Caki2 (cell line): ENCODE measurements at regions not wholly inside any gene's neighbourhood (a gene's known extent, or its start where the extent isn't known, plus 50 kb on each side); places are given as distances from the start of the nearest gene placed in this dataset.

Experiments used
- DNase-seq: peaks from one replicate; pipeline ENCODE4 v3.0.0-alpha.2; 2015; ENCODE audit warnings: low read depth
- in situ Hi-C: cut with HindIII; loops from 2 replicates; pipeline ENCODE4 v1.10.0; 2016; ENCODE audit warnings: low sequenced_read_pairs, low pct_unique_long_range_greater_than_20kb, mixed read lengths

DNA sequence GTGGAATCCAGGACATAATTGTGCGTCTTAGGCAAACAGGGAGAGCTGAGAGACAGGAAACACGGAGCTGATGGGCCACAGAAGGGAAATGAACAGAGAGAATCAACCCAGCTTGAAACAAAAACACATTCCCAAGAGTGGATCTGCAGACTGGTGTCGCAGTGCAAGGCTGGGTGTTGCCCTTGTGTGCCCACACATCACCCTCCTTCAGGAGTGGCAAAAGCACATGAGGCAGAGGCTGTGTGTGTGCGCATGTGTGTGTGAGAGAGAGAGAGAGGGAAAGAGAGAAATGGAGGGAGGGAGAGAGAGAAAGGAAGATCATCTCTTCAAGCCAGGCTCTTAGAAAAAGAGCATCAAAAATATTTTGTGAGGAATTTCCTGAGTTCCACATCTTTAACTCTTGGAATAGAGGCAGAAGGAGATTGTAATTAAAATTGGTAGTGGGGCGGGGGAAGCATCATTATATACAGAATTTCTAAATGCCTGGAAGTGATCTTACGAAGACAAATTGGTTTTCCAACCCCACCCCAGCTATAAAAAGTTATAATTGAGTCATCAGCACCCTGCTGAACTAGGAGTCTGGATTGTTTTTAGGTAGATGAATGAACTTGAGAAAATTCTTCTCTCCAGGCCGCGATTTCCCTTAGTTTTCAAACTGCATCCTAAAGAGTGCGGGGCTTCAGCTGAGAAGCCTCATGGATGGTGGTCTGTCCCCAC, 480.7 kb downstream of the NPHP4 start:
- in situ Hi-C loops = no loop called here
- no peak for DNase-seq

DNA sequence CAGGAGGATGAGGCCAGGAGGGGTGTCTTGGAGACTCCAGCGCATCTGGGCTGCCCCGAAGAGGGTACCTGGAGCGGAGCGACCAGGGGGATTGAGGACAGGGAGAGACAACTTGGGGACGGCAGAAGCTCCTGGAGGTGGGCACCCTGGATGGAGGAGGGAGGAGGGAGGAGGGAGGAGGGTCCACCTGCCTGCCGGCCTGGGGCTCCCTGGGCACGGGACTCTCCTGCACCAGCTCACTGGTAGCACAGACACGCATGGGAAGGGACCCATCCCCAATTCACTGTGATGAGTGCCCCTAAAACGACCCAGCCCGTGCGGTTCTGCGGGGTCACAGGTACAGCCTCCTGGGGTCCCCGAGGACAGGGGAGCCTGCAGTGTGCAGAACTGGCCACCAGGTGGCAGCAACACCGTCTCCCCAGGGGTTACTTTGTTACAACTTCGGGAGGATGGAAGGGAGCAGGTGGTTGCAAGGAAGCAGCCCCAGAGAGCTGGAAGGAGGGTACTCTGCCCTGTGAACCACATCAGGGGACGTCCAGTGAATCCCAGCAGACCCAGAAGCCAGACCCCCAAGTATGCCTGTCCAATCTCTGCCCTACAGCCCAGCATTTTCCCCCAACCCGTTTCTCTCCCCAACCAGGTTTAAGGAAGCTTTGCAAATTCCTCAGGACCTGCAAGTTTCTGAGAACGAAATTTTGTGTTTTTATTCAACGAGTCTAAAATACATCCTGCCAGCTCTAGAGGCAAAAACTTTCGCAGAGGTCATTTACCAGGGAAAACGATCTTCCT, 482.4 kb downstream of the NPHP4 start:
- no peak for DNase-seq
- in situ Hi-C loops = no loop called here

DNA sequence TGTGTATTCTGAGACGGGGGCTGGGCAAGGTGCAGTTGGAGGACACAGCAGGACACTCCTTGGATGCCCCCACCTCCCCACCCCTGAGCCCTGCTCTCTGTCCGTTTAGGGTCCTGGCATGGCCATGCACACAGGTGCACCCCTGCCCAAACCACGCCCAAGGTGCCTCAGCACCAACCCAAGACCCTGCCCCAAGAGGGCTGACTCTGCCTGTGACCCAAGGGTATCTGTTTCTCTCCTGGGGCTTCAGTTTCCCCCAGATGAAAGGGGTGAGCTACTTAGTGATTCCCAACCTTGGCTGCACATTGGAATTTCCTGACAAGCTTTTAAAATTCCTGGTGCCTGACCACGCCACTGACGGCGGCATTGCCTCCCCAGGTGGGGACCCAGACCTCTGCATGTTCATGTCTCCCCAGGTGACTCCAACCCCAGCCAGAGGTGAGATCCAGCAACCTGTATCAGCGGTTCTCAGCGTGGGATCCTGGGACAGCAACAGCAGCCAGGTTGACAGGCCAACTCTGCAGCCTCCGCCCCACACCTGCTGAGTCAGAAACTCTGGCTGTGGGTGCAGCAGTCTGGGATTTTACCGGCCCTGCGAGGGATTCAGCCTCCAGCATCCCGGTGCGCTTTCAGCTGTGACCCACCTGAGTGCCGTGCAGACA, 483.4 kb downstream of the NPHP4 start:
- in situ Hi-C loops = no loop called here

DNA sequence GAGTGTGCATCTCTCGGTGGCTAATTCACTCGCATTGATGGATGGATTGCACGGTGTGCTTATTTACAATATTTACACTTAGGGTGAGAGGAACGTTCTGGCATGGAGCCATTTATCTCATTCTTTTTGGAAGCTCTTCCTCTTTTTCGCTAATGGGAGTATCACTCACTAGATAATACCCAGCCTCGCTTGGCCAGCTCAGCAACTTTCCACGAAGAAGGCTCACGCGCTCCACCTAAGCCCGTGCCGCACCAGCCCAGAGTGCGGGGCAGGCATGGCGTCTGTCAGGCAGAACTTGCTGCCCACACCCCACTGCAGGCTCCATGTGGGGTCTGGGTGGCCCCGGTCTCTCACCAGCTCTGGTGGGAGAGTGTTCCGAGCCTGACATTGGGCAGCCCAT, 484.9 kb downstream of the NPHP4 start:
- DNase-seq = no peak
- in situ Hi-C loops = no loop called here

More for the DNA sequence above, 483.4 kb downstream of the NPHP4 start:
- no peak for DNase-seq

DNA sequence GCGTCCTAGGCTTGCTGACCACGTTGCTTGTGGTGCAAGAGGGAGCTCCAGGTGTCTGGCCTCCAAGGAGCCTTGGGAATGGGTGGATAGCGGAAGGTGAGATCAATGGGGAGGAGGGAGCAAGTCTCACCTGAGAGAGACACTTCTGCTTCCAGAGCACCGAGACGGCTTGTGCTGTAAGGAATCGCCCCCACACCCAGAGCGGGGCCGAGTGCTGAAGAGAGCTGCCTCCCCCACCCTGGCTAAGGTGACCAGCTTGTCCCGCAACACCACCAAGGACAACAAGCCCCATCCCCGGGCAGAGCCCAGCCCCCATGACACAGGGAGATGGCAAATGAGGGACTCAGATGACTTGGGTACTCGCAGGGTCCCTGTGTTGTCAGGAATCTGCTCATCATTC, 485.6 kb downstream of the NPHP4 start:
- in situ Hi-C loops = no loop called here
- no peak for DNase-seq

DNA sequence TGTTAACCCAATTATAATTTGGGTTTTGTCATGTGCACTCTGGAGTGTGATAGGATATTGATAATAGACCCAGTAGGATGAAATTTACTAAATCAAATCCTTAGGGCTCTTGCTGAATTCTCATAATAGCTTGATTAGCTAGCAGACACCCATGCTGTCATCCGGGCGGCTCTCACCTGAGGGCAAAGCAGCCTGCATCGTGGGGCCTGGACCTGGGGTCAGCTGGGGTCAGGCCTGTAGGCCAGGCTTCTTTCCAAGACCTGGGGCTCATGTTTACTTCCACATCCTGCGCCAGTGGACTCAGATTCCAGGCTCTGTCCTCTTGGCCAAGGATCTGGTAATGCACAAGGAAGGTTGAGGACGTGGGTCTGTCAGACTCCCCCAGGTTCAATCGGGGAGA, 486.3 kb downstream of the NPHP4 start:
- DNase-seq = no peak
- in situ Hi-C loops = no loop called here

DNA sequence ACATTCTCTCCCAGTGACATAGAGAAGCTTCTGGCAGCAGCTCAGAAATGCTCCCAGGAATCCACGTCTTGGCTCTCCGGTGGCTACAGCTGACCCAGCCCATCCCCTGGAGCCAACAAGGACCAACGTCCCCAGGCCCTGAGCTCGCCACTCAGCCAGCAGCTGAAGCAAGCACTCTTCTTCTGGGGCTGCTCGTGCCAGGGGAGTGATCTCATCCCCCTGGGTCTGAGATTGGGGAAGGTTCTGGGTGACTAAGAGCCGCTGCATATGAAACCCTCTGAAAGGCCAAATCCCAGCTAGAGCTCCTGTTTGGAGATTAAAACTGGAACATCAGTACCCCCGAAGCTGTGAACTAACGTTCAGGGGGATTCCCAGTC, 487.9 kb downstream of the NPHP4 start:
- in situ Hi-C loops = no loop called here
- DNase-seq = no peak

DNA sequence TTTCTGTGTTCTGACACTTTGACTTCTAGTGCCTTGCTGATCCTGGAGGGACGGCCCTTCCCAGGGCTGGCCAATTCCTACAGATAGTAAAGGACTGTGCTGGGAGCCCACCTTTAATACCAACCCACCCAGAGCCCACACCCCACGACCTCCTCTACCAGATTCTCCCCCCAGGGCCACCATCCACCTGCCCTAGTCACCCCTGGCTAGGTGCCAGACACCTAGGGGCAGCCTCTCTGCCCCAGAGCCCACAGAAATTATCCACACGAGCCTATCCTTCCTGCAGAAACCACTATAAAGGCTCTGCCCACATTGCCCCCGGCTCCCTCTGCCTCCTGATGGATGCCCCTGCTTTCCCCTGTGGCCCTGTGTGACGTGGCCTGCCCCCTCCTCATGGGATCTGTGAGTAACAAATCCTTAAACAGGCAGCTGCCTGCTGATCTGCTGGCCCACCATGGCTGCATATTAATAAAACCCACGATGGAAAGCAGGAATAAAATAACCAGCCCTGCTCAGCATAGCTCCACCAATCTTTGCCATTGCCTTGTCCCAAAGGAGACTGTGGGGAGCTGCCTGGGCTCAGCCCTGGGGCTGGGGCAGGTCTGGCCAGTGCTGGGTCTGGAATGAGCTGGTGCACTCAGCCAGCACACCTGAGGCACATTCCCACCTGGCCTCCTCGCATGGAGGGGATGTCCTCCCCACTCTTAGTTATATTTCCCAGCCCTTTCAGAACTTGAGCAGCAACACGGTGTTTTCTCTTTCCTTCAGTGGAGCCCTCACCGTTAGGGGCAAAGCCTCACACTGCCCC, 488.5 kb downstream of the NPHP4 start:
- DNase-seq = no peak
- in situ Hi-C loops = no loop called here

DNA sequence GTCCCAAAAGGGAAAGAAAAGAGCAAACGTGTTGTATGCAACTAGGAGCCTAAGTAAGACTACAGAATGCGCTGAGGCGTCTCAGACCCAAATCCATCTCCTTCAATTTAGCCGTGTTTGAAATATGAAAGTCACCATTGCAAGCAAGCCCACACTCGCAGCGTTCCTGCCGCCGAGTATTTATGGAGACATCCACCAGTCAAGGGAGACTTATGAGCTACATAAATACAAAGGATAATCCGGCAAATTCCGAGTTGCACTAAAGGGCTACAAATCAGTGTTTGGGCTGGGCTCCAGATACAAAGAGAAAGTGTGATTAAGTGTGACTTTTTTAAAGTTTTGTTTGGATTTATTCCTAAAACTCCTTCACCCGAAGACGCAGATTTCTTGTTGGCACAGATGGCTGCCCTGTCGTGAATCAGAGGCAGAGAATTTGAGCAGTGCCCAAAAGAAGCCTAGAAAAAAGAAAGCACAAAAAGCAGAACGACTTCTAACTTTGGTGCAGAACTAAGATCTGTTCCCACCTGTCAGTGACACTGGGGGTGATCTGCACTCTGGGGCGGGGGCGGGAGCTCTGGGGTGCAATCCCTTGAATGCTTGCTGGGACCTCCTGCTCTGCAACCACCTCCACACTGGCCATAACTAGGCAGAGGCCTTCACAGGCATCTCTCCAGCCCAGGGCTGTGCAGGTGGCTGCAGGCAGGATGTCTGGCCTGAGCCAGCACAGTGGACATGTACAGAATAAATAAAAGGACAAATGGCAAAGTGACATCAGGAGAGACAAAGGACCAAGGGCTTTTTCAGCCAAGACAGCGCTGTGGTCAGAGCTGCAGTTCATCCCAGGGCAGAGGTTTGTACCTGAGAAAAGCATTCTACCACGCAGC, 489.7 kb downstream of the NPHP4 start:
- in situ Hi-C loops = no loop called here
- DNase-seq = no peak

DNA sequence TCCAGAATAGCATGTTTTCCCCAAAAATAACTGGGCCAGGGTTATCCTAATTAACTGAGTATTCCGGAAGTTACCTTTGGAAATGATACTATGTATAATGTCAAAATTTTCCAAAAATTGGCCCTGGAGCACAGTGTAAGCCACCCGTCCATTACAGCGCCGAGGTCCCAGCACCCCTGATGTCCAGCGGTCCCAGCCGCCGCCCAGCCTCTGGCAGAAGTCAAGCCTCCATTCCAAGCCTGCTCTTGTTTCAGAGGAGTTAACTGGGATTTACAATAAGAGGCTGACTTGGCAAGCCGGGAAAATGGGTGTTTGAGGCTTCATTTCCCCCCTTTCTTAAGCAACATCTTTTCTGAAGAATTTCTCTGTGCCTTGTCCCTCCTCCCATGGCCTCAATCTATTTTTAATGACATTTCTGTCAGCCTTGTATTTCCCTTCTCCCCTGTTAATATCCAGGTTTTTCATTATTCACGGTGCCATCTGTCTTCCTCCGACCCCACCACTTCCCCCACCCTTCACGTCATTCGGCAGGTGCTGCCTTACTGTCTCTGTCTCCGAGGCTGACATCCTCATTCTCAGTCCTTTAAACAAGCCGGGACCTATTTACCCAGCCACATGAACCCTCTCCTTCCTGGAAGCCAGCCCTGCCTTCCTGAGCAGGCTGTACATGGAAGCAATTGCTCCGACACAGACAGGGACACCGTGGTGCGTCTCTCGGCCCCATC, 490.9 kb downstream of the NPHP4 start:
- in situ Hi-C loops = no loop called here
- no peak for DNase-seq

DNA sequence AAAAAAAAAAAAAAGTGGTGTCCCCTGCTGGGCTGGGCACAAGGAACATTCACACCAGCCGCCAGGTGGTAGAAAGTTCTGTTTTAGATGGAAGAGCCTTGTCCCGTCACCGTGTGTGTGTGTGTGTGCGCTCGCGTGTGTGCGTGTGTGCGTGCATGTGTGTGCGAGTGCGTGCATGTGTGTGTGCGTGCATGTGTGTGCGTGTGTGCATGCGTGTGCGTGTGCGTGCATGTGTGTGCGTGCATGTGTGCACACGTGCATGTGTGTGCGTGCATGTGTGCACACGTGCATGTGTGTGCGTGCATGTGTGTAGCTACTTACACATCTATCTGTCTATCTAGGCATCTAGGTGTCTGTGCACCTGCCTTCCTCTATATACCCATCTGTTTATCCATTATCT, 491.7 kb downstream of the NPHP4 start:
- no peak for DNase-seq
- in situ Hi-C loops = no loop called here

DNA sequence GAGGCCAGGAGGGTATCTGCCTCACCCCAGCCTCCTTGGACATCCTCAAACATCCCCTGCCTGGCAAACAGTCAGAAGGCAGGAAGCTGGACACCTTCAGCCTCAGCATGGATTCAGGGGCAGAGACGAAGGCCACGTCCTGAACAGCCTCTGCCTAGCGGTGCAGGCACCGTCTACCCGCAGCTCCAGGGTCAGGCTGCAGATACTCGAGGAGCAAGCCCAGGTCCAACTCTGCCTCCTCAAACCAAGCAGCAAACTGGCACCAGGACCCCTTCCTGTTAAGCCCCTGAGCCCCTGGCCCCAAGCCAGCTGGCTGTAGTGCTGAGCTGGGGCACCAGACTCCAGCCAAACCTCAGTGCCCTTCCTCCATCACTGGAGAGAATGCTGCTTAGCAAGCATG, 494.7 kb downstream of the NPHP4 start:
- in situ Hi-C loops = no loop called here
- DNase-seq = no peak

DNA sequence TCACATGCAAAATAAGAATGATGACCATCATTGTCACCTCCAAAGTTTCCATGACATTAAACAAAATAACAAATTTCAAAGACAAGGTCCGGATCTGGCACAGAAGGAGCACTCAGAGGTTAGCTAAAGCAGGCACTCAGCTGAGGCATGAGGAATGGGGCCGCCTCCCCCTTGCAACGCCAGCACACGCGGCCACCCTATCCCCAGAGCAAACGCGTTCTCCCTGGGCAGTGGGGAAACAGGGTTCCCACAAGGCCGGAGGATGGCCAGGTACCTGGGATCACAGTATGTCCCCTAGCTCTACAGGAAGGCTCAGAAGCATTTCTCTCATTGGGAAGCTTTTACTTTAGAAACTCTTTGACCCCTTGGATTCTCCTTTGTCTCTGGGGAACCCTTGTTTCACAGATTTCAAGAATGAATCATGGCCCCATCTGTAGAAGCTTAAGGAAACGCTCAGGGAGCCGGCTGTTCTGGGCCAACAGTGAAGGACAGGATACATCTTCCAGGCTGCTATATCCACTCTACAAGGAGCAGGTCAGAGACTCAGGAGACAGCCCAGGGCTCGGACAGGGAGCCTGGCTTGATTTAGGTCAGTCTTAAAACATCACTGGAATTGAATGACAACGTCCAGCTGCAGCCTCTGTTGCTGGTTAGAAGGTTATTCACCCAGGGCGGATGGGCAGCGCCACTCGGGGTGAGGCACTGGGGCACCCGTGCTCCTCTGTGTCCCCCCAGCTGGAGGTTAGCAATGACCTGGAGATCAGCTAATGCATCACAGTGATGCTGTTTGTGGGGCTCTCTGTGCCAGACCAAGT, 496.4 kb downstream of the NPHP4 start:
- in situ Hi-C loops = no loop called here
- no peak for DNase-seq

DNA sequence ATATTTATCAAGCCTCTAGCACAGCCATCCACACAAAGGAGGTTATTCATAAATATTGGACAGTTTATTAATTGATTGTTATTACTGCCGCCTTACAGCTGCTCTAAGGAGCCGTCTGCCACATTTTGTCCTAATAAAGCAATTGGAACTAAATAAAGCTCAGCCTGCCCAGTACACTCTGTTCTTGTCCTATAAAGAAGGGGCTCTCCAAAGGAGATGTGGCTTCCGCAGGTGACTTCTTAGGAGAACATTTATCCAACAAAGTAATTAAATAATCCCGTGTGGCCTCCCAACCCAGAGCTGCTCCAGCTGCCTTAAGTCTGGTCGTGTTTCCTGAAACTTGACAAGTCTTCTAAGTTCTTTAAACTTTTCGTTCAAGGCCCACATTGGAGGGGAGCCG, 497.7 kb downstream of the NPHP4 start:
- in situ Hi-C loops = no loop called here

DNA sequence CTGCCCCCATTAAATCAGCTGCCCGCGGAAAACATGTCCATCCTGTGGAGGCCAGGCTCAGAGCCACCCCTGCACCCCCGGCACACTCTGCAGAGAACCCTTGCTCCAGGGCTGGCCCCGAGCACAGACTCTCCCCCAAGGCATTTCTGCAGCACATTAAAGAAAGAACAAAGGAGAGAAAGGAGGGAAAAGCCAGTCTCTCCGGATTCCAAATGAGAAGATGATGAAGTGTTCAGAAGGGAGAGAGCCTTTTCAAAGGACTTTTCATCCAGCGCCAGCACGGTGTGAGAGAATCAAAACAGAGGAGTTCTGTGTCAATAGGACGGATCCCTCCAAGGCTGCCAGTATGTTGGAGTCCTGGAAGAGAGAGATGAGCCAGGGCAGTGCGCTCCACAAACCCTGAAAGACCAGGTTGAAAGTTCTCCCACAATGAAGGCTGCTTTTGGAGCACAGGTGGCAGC, 498.3 kb downstream of the NPHP4 start:
- in situ Hi-C loops = no loop called here
- DNase-seq = no peak

More for the DNA sequence above, 497.7 kb downstream of the NPHP4 start:
- DNase-seq = no peak

DNA sequence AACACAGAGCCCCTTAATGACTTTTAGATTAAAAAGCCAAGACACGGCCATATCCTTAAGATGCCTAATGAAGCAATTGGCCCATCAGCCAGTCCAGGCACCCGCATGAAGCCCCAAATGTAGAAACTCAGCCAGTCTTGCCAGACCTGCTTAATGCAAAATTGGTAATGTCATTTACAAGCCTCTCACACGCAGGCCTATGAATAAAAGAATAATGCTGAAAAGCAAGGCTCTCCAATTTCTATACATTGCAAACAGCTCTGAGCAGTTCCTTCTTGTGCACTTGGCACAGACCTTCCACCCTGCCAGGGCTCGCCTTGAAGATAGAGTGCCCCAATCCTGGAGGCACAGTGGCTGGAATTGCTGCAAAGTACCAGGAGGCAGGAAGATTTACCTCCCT, 498.9 kb downstream of the NPHP4 start:
- DNase-seq = no peak
- in situ Hi-C loops = no loop called here
